PC-3 (cell line): ENCODE measurements at regions not wholly inside any gene's neighbourhood (a gene's known extent, or its start where the extent isn't known, plus 50 kb on each side); places are given as distances from the start of the nearest gene placed in this dataset.

Experiments
- EZH2 ChIP-seq: fragments of 300-600 bp; sonication (generic); IDR thresholded peaks from one replicate; pipeline ENCODE4 v1.6.1; 2017; ENCODE audit warnings: antibody characterized with exemption, mild to moderate bottlenecking, low read length; ENCODE audit not compliant: unreplicated experiment
- EZH2phosphoT487 ChIP-seq: fragments of 300-600 bp; sonication (generic); IDR thresholded peaks from 2 replicates; pipeline ENCODE4 v1.6.1; 2018; ENCODE audit warnings: mild to moderate bottlenecking, antibody characterized with exemption, low read length, borderline replicate concordance
- TF ChIP-seq, protein P1 (sequence below): fragments of 300-600 bp; sonication (generic); conservative IDR thresholded peaks from 2 replicates; pipeline ENCODE4 v1.5.1; 2017; ENCODE audit warnings: antibody characterized with exemption, low read depth, mild to moderate bottlenecking, low read length

GRCh38 chr2:64234785-64235184 is 90.6 kb upstream of the PELI1 start:
- TF ChIP-seq, protein P1, sequence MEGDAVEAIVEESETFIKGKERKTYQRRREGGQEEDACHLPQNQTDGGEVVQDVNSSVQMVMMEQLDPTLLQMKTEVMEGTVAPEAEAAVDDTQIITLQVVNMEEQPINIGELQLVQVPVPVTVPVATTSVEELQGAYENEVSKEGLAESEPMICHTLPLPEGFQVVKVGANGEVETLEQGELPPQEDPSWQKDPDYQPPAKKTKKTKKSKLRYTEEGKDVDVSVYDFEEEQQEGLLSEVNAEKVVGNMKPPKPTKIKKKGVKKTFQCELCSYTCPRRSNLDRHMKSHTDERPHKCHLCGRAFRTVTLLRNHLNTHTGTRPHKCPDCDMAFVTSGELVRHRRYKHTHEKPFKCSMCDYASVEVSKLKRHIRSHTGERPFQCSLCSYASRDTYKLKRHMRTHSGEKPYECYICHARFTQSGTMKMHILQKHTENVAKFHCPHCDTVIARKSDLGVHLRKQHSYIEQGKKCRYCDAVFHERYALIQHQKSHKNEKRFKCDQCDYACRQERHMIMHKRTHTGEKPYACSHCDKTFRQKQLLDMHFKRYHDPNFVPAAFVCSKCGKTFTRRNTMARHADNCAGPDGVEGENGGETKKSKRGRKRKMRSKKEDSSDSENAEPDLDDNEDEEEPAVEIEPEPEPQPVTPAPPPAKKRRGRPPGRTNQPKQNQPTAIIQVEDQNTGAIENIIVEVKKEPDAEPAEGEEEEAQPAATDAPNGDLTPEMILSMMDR = no peak
- no peak for TF ChIP-seq EZH2phosphoT487
- no peak for TF ChIP-seq EZH2
